GM12891 (cell line): ENCODE measurements at regions not wholly inside any gene's neighbourhood (a gene's known extent, or its start where the extent isn't known, plus 50 kb on each side); places are given as distances from the start of the nearest gene placed in this dataset.

Experiments
- PAX5 ChIP-seq: IDR thresholded peaks from 2 replicates; pipeline ENCODE4 v1.6.1; 2011; ENCODE audit warnings: low read length, moderate library complexity, mild to moderate bottlenecking; ENCODE audit not compliant: insufficient read depth, severe bottlenecking
- POLR2A ChIP-seq: IDR thresholded peaks from 2 replicates; pipeline ENCODE4 v1.6.1; 2011; ENCODE audit warnings: low read depth, low read length, control low read depth
- POLR2AphosphoS5 ChIP-seq: IDR thresholded peaks from 2 replicates; pipeline ENCODE4 v1.6.1; 2011; ENCODE audit warnings: low read depth, low read length, control low read depth
- POU2F2 ChIP-seq: IDR thresholded peaks from 2 replicates; pipeline ENCODE4 v1.6.1; 2011; ENCODE audit warnings: low read depth, mild to moderate bottlenecking, control low read depth, low read length, moderate library complexity
- SPI1 ChIP-seq: IDR thresholded peaks from 2 replicates; pipeline ENCODE4 v1.6.1; 2011; ENCODE audit warnings: low read depth, low read length, control low read depth
- TAF1 ChIP-seq: IDR thresholded peaks from 2 replicates; pipeline ENCODE4 v1.6.1; 2011; ENCODE audit warnings: low read depth, low read length, control low read depth

DNA sequence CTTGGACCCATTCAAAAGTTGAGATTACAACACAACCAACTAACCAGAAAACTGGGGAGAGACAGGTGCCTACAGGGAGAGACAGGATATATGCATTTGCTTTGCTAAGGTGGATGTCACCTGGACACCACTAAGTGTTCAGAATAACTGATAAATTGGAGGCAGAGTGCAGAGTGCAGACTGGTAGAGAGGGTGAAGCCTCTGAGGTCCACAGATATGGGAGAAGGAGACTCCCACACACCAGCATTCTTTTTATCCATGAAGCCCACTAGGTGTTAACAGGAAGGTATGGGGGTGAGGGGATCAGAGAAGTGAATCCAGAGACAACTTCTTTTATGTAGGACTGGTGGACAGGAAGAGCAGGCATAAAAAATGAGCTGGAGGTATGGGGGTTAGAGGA lies 1310.0 kb upstream of the ZEB2 start:
- TF ChIP-seq POLR2AphosphoS5: no peak
- TF ChIP-seq POLR2A: no peak
- no peak for TF ChIP-seq POU2F2
- TF ChIP-seq SPI1: no peak
- TF ChIP-seq TAF1: no peak
- TF ChIP-seq PAX5: no peak
